ENCODE measurements at regions not wholly inside any gene's neighbourhood (a gene's known extent, or its start where the extent isn't known, plus 50 kb on each side); places are given as distances from the start of the nearest gene placed in this dataset.

DNA sequence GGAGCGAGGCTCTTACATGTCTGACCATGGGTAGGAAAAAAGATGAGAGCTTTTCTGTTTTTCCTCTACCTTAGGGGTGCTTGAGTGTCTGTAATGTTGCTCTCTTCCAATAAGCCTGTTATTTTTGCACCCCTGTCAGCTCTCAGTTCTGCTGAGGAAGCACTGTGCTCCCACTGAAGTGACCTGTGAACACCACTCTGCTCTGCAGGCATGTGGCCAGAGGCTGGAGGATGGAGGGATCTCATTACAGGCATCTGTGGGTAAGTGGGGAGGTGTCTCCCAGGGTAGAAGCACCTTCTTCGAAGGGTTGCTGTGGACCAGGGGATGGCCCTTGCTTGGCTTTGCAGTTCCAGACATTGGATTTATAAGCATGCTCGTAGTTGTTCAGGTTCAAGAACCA lies 56.8 kb upstream of the RBM15 start (continued):
- no peak for TF ChIP-seq HIVEP1 (CRISPR knock-in tag; IDR thresholded peaks at IDR 0.05)

- Histone ChIP-seq H3K4me3 (no peak overlapping the region), H2AFZ (ENCODE audit: low read depth, low read length) (no peak overlapping the region), H3K27ac (ENCODE audit: extremely low read depth, low read depth, low read length) (no peak overlapping the region), H3K4me2 (ENCODE audit: insufficient read depth, low read length) (no peak overlapping the region), H3K9ac (ENCODE audit: insufficient read depth in 1 of 2, low read depth in 2 of 2, low read length in 2 of 2) (no peak overlapping the region), H3K9me3 (replicated peaks; ENCODE audit: control insufficient read depth, insufficient read depth, low read depth, low read length) (no peaks in the 10 kb centered on the region), H3K36me3 (ENCODE audit: control insufficient read depth, insufficient read depth, low read length) (no peaks in the 10 kb centered on the region), H3K79me2 (ENCODE audit: control insufficient read depth, insufficient read depth, low read length) (no peaks in the 10 kb centered on the region), H3K27me3 (ENCODE audit: control insufficient read depth in 2 of 2, insufficient read depth in 2 of 2, low read length in 2 of 2) (peaks cover 29 to 69% of the 10 kb centered on the region in 2 experiments), H3K9me1 (ENCODE audit: control insufficient read depth, insufficient read depth, low read length) (no peaks in the 10 kb centered on the region), H4K20me1 (replicated peaks; ENCODE audit: control insufficient read depth, insufficient read depth, low read length) (no peaks in the 10 kb centered on the region), H3K4me1 (replicated peaks in 1 of 2; ENCODE audit: control insufficient read depth in 2 of 2, insufficient read depth in 2 of 2, low read length in 2 of 2) (no peaks in the 10 kb centered on the region)
- DNase-seq (ENCODE audit: extremely low read depth in 1 of 4, low spot score in 3 of 4) (no peak), FAIRE-seq (peak; percentile 66), ATAC-seq (no peak)
- POLR2A ChIA-PET: no interaction called here
- CTCF ChIA-PET (ENCODE audit: low intra/inter-chr PET ratio): no interaction called here
- in situ Hi-C loops (cut with MboI): no loop called here
- no TSS peak for BruUV-seq (replicated peaks)
- intact Hi-C loops (cut with micrococcal nuclease): no loop called here
- no peak for TF ChIP-seq PHF21A (IDR thresholded peaks at IDR 0.05; ENCODE audit: borderline replicate concordance, low read depth)
- TF ChIP-seq TOE1 (IDR thresholded peaks at IDR 0.05; ENCODE audit: borderline replicate concordance): no peak
- TF ChIP-seq TOE1 (CRISPR knock-in tag; IDR thresholded peaks at IDR 0.05; ENCODE audit: borderline replicate concordance, low read depth): no peak
- TF ChIP-seq ZNF518B (CRISPR knock-in tag; IDR thresholded peaks at IDR 0.05): no peak
- TF ChIP-seq CC2D1A (IDR thresholded peaks at IDR 0.05): no peak
- no peak for TF ChIP-seq ZNF274 (IDR thresholded peaks at IDR 0.05; ENCODE audit: borderline replicate concordance, low read depth, low read length)
- TF ChIP-seq MXD1 (CRISPR knock-in tag; IDR thresholded peaks at IDR 0.05; ENCODE audit: borderline replicate concordance, poor library complexity, severe bottlenecking): no peak
- TF ChIP-seq ESRRB (CRISPR knock-in tag; IDR thresholded peaks at IDR 0.05; ENCODE audit: borderline replicate concordance): no peak
- no peak for TF ChIP-seq THRA (IDR thresholded peaks at IDR 0.05)
- no peak for TF ChIP-seq ZNF717 (CRISPR knock-in tag; IDR thresholded peaks at IDR 0.05)
- TF ChIP-seq BMI1 (IDR thresholded peaks at IDR 0.05; ENCODE audit: low read length): no peak
- no peak for TF ChIP-seq ZNF3 (CRISPR knock-in tag; IDR thresholded peaks at IDR 0.05)
- WGBS (ENCODE audit: insufficient coverage, low coverage, missing lambda C conversion rate): 5% methylated on average over 1 of the region's 1 CpG
Measured at GRCh38 chr1:110283677-110284076, 55.5 kb upstream of the RBM15 start.

All from K562 (cell line).